ENCODE measurements at regions not wholly inside any gene's neighbourhood (a gene's known extent, or its start where the extent isn't known, plus 50 kb on each side); places are given as distances from the start of the nearest gene placed in this dataset.

GRCh38 chr21:35342440-35342839 is 293.3 kb upstream of the RUNX1 start:
- no peak for ATAC-seq
- WGBS, 2 donors: 77 to 79% methylated on average over 4 of the region's 4 CpGs
- H3K4me1 ChIP-seq: no peaks in the 10 kb centered on the region
- peaks cover 0 to 5% (median 0%) of the 10 kb centered on the region in 11 donors for H3K9me3 ChIP-seq
- intact Hi-C loops (cut with DNase I): no loop called here
- peaks cover 0 to 17% (median 4%) of the 10 kb centered on the region in 7 donors for H3K27me3 ChIP-seq
- no peak overlapping the region for H3K27ac ChIP-seq
- DNase-seq: no peak
- H3K36me3 ChIP-seq: no peaks in the 10 kb centered on the region
- no peak overlapping the region for H3K4me3 ChIP-seq
- TF ChIP-seq, protein P1, sequence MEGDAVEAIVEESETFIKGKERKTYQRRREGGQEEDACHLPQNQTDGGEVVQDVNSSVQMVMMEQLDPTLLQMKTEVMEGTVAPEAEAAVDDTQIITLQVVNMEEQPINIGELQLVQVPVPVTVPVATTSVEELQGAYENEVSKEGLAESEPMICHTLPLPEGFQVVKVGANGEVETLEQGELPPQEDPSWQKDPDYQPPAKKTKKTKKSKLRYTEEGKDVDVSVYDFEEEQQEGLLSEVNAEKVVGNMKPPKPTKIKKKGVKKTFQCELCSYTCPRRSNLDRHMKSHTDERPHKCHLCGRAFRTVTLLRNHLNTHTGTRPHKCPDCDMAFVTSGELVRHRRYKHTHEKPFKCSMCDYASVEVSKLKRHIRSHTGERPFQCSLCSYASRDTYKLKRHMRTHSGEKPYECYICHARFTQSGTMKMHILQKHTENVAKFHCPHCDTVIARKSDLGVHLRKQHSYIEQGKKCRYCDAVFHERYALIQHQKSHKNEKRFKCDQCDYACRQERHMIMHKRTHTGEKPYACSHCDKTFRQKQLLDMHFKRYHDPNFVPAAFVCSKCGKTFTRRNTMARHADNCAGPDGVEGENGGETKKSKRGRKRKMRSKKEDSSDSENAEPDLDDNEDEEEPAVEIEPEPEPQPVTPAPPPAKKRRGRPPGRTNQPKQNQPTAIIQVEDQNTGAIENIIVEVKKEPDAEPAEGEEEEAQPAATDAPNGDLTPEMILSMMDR (IDR thresholded peaks at IDR 0.05): no peak

DNA sequence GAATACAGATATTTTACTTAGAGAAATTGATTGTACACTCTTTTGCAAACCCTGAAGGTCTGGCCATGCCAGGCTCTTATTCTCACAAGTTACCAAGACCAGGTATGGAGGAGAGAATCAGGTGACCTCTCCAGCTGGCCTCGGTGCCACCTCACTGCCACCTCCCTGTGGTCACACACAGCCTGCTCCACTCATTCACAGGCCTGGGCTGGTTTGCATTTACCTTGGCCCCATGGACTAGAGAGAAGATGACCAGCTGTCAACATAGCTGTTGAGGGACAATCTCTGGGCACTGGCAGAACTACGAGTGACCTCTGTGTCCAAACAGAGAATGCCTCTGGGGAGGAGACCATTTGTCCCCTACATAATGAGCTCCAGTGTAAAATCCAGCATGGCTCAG is 291.2 kb upstream of the RUNX1 start:
- WGBS, 2 donors: 80 to 83% methylated on average over 2 of the region's 2 CpGs
- no peak overlapping the region for H3K27ac ChIP-seq
- H3K27me3 ChIP-seq: peaks cover 0 to 14% (median 6%) of the 10 kb centered on the region in 7 donors
- DNase-seq (no peak), ATAC-seq (no peak)
- intact Hi-C loops (cut with DNase I): no loop called here
- no peaks in the 10 kb centered on the region for H3K4me1 ChIP-seq
- no peaks in the 10 kb centered on the region for H3K36me3 ChIP-seq
- TF ChIP-seq, protein P1 (IDR thresholded peaks at IDR 0.05): no peak
- H3K9me3 ChIP-seq: peaks cover 0 to 5% (median 0%) of the 10 kb centered on the region in 11 donors
- no peak overlapping the region for H3K4me3 ChIP-seq

- intact Hi-C loops (cut with DNase I): no loop called here
- Histone ChIP-seq H3K27ac (no peak overlapping the region), H3K36me3 (no peaks in the 10 kb centered on the region), H3K4me3 (no peak overlapping the region), H3K27me3 (peaks cover 0 to 14% (median 6%) of the 10 kb centered on the region in 7 donors), H3K4me1 (peaks cover 0 to 7% (median 0%) of the 10 kb centered on the region in 9 donors), H3K9me3 (peaks cover 0 to 5% (median 0%) of the 10 kb centered on the region in 11 donors)
- TF ChIP-seq, protein P1 (IDR thresholded peaks at IDR 0.05): no peak
- 86 to 90% methylated on average over 6 of the region's 6 CpGs for WGBS, 2 donors
- ATAC-seq (no peak), DNase-seq (no peak)
Measured at GRCh38 chr21:35338881-35339632, 290.0 kb upstream of the RUNX1 start.

DNA sequence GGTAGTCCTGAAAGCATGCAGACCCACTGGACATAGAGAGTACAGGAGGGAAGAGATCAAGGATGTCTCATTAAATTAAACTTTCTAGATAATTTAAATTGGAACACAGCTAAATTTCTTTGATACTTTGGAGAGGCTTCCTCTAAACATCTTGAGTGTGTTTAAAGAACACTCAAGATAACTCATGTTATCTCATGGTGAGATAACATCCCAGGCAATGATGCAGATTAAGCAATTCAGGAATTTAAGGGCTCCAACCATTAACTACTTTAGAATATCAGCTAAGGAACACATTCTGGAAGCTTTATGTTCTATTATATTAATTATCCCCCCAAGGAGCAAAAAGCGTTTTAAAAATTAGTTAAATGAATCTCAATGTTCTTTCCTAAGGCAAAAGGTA is 289.2 kb upstream of the RUNX1 start:
- intact Hi-C loops (cut with DNase I): no loop called here
- 68 to 69% methylated on average over 1 of the region's 1 CpG for WGBS, 2 donors

More for the DNA sequence above, 289.2 kb upstream of the RUNX1 start:
- TF ChIP-seq, protein P1 (IDR thresholded peaks at IDR 0.05): no peak
- no peaks in the 10 kb centered on the region for H3K36me3 ChIP-seq
- ATAC-seq: no peak
- H3K27ac ChIP-seq: no peak overlapping the region
- peaks cover 0 to 11% (median 0%) of the 10 kb centered on the region in 9 donors for H3K4me1 ChIP-seq
- H3K4me3 ChIP-seq: no peak overlapping the region
- H3K27me3 ChIP-seq: peaks cover 0 to 14% (median 6%) of the 10 kb centered on the region in 7 donors
- no peak for DNase-seq
- peaks cover 0 to 5% (median 0%) of the 10 kb centered on the region in 11 donors for H3K9me3 ChIP-seq

All from heart right ventricle (tissue), 16 donors.